ENCODE measurements at regions not wholly inside any gene's neighbourhood (a gene's known extent, or its start where the extent isn't known, plus 50 kb on each side); places are given as distances from the start of the nearest gene placed in this dataset.

GRCh38 chr4:171565130-171565788 is 247.9 kb upstream of the GALNTL6 start:
- no peaks in the 10 kb centered on the region for H3K27me3 ChIP-seq (ENCODE audit: insufficient read depth, low read length)
- H3K4me2 ChIP-seq (ENCODE audit: low read length): no peak overlapping the region
- no peaks in the 10 kb centered on the region for H3K4me1 Mint-ChIP-seq (ENCODE audit: low read depth, unreplicated experiment)
- H3K27ac Mint-ChIP-seq (ENCODE audit: unreplicated experiment): no peak overlapping the region
- H3K4me1 ChIP-seq (ENCODE audit: insufficient read depth, low read length): no peaks in the 10 kb centered on the region
- no peak overlapping the region for H2AFZ ChIP-seq (ENCODE audit: low read depth, low read length)
- DNase-seq (ENCODE audit: low read depth) (no peak), FAIRE-seq (no peak)
- H3K36me3 Mint-ChIP-seq (ENCODE audit: low read depth, unreplicated experiment): no peaks in the 10 kb centered on the region
- no peaks in the 10 kb centered on the region for H3K9me3 Mint-ChIP-seq (ENCODE audit: unreplicated experiment)
- no peak for TF ChIP-seq EZH2 (IDR thresholded peaks at IDR 0.05; ENCODE audit: insufficient read depth, low read length)
- TF ChIP-seq CTCF (IDR thresholded peaks at IDR 0.05; ENCODE audit: insufficient read depth, low read depth, low read length): no peak
- H3K9me3 ChIP-seq (ENCODE audit: insufficient read depth, low read depth, low read length): no peaks in the 10 kb centered on the region
- H3K4me3 ChIP-seq (ENCODE audit: insufficient read depth, low read depth, low read length): no peak overlapping the region
- H3K27ac ChIP-seq (ENCODE audit: low read depth, low read length): no peak overlapping the region
- H3K79me2 ChIP-seq (ENCODE audit: insufficient read depth, low read length): no peaks in the 10 kb centered on the region
- H4K20me1 ChIP-seq (ENCODE audit: insufficient read depth, low read length): no peaks in the 10 kb centered on the region
- no peak overlapping the region for H3K4me3 Mint-ChIP-seq (ENCODE audit: unreplicated experiment)
- no peak overlapping the region for H3K9ac ChIP-seq (ENCODE audit: low read length)
- no peaks in the 10 kb centered on the region for H3K36me3 ChIP-seq (ENCODE audit: insufficient read depth, low read length)
- H3K27me3 Mint-ChIP-seq (ENCODE audit: low read depth, unreplicated experiment): peaks cover 3% of the 10 kb centered on the region

- FAIRE-seq (no peak), DNase-seq (ENCODE audit: low read depth) (no peak)
- peaks cover 2% of the 10 kb centered on the region for H3K9me3 Mint-ChIP-seq (ENCODE audit: unreplicated experiment)
- no peak overlapping the region for H3K27ac Mint-ChIP-seq (ENCODE audit: unreplicated experiment)
- no peaks in the 10 kb centered on the region for H3K4me1 Mint-ChIP-seq (ENCODE audit: low read depth, unreplicated experiment)
- H3K9ac ChIP-seq (ENCODE audit: low read length): no peak overlapping the region
- H3K27ac ChIP-seq (ENCODE audit: low read depth, low read length): no peak overlapping the region
- peaks cover 2% of the 10 kb centered on the region for H3K27me3 Mint-ChIP-seq (ENCODE audit: low read depth, unreplicated experiment)
- no peak for TF ChIP-seq EZH2 (IDR thresholded peaks at IDR 0.05; ENCODE audit: insufficient read depth, low read length)
- TF ChIP-seq CTCF (IDR thresholded peaks at IDR 0.05; ENCODE audit: insufficient read depth, low read depth, low read length): no peak
- no peaks in the 10 kb centered on the region for H3K79me2 ChIP-seq (ENCODE audit: insufficient read depth, low read length)
- H3K4me1 ChIP-seq (ENCODE audit: insufficient read depth, low read length): no peaks in the 10 kb centered on the region
- no peak overlapping the region for H3K4me3 ChIP-seq (ENCODE audit: insufficient read depth, low read depth, low read length)
- no peak overlapping the region for H2AFZ ChIP-seq (ENCODE audit: low read depth, low read length)
- H3K4me2 ChIP-seq (ENCODE audit: low read length): no peak overlapping the region
- H4K20me1 ChIP-seq (ENCODE audit: insufficient read depth, low read length): no peaks in the 10 kb centered on the region
- no peak overlapping the region for H3K4me3 Mint-ChIP-seq (ENCODE audit: unreplicated experiment)
- no peaks in the 10 kb centered on the region for H3K9me3 ChIP-seq (ENCODE audit: insufficient read depth, low read depth, low read length)
- no peaks in the 10 kb centered on the region for H3K36me3 ChIP-seq (ENCODE audit: insufficient read depth, low read length)
- no peaks in the 10 kb centered on the region for H3K27me3 ChIP-seq (ENCODE audit: insufficient read depth, low read length)
- no peaks in the 10 kb centered on the region for H3K36me3 Mint-ChIP-seq (ENCODE audit: low read depth, unreplicated experiment)
These were observed 251.8 kb upstream of the GALNTL6 start for GRCh38 chr4:171561419-171561818.

GRCh38 chr4:171553961-171554360 is 259.2 kb upstream of the GALNTL6 start:
- Histone ChIP-seq H3K4me1 (ENCODE audit: insufficient read depth, low read length) (no peaks in the 10 kb centered on the region), H3K4me3 (ENCODE audit: insufficient read depth, low read depth, low read length) (no peak overlapping the region), H2AFZ (ENCODE audit: low read depth, low read length) (no peak overlapping the region), H3K9ac (ENCODE audit: low read length) (no peak overlapping the region), H3K27me3 (ENCODE audit: insufficient read depth, low read length) (no peaks in the 10 kb centered on the region), H3K4me2 (ENCODE audit: low read length) (no peak overlapping the region), H3K27ac (ENCODE audit: low read depth, low read length) (no peak overlapping the region), H3K36me3 (ENCODE audit: insufficient read depth, low read length) (no peaks in the 10 kb centered on the region), H3K9me3 (ENCODE audit: insufficient read depth, low read depth, low read length) (no peaks in the 10 kb centered on the region), H3K79me2 (ENCODE audit: insufficient read depth, low read length) (no peaks in the 10 kb centered on the region), H4K20me1 (ENCODE audit: insufficient read depth, low read length) (no peaks in the 10 kb centered on the region)
- DNase-seq (ENCODE audit: low read depth): no peak
- Mint-ChIP-seq H3K4me1 (ENCODE audit: low read depth, unreplicated experiment) (no peaks in the 10 kb centered on the region), H3K27ac (ENCODE audit: unreplicated experiment) (no peak overlapping the region), H3K36me3 (ENCODE audit: low read depth, unreplicated experiment) (no peaks in the 10 kb centered on the region), H3K4me3 (ENCODE audit: unreplicated experiment) (no peak overlapping the region), H3K9me3 (ENCODE audit: unreplicated experiment) (peaks cover 2% of the 10 kb centered on the region), H3K27me3 (ENCODE audit: low read depth, unreplicated experiment) (peaks cover 2% of the 10 kb centered on the region)
- no peak for FAIRE-seq
- TF ChIP-seq CTCF (IDR thresholded peaks at IDR 0.05; ENCODE audit: insufficient read depth, low read depth, low read length) (no peak), EZH2 (IDR thresholded peaks at IDR 0.05; ENCODE audit: insufficient read depth, low read length) (no peak)

Measured in astrocyte (in vitro differentiated cells and primary cell).